H54 (cell line): ENCODE measurements at regions not wholly inside any gene's neighbourhood (a gene's known extent, or its start where the extent isn't known, plus 50 kb on each side); places are given as distances from the start of the nearest gene placed in this dataset.
"Not testable (repeated sequence)": the region's sequence is repeated elsewhere in the genome, so short reads cannot be mapped to it uniquely, and the experiment has no call there.

Source experiments
- DNase-seq: peaks from one replicate; pipeline ENCODE4 v3.0.0; 2011; ENCODE audit warnings: low spot score, mixed read lengths; ENCODE audit not compliant: insufficient read length
- FAIRE-seq: peaks from 3 replicates; lab custom pipeline; 2011; peaks lifted over from hg19 to GRCh38; lab: Jason Lieb, UNC
- POLR2A ChIP-seq: IDR thresholded peaks from 2 replicates; pipeline ENCODE4 v1.6.1; 2011; ENCODE audit warnings: low read depth, mild to moderate bottlenecking, low read length

DNA sequence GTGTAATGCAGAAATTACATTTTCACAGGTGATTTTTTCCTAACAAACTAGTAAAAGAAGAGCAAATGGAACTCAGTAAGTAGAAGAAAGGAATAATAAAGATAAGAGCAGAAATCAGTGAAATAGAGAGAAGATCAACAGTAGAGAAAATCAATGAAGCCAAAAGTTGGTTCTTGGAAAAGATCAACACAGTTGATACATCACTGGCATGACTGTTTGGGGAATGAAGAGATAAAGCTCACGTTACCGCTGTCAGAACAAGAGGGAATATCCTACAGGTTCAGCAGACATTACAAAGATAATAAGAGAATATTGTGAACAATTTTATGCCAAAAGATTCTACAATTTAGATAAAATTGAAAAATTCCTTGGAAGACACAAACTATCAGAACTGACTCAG is 146.4 kb downstream of the ACTR3B start:
- TF ChIP-seq POLR2A, result no peak
- DNase-seq, result no peak
- no peak for FAIRE-seq

DNA sequence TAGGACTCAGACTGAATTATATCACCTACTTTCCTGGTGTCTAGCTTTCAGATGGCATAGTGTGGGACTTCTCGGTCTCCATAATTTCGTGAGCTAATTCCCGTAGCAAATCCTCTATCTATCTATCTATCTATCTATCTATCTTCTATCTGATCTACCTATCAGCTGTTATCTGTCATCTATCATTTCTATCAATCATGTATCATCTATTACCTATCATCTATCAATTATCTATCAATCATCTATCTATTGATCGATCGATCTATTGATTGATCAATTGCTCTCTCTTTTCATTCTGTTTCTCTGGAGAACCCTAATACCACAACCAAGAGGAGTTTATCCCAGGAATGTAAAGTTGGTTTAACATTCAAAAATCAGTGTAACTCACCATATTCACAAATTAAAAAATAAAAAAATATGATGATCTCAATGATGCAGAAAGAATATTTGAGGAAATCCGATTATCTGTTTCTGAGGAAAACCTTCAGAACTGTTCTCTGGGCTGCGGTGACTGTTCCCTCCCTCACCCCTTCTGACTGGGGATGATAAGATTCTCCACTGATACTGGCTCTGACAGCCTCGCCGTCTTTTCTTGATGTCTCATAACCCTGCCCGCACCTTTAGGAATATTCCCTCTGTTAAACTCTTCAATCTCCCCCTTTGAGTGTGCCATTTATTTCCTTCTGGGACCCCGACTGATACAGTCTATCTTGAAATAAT is 147.7 kb downstream of the ACTR3B start:
- no peak for DNase-seq

DNA sequence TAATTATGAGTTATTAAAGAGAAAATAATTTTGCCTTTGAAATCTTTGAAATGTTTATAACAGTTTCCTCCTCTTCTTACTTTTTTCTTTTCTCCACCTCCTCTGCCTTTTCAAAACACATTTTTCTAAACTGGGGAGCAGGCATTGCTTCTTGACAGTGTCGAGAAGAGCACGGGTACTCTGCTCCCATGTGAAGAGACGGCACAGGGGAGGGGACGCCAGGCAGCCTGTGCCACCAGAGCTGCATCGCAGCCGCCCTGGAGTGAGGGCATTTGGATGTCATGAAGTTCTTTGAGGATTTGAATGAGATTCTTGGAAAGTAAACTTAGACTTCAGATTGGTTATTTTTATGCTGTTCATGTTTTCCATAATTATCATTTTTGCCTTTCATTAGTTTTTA is 149.7 kb downstream of the ACTR3B start:
- FAIRE-seq, result no peak
- no peak for TF ChIP-seq POLR2A
- DNase-seq, result no peak

More for the DNA sequence above, 147.7 kb downstream of the ACTR3B start:
- TF ChIP-seq POLR2A, result no peak
- FAIRE-seq, result no peak

DNA sequence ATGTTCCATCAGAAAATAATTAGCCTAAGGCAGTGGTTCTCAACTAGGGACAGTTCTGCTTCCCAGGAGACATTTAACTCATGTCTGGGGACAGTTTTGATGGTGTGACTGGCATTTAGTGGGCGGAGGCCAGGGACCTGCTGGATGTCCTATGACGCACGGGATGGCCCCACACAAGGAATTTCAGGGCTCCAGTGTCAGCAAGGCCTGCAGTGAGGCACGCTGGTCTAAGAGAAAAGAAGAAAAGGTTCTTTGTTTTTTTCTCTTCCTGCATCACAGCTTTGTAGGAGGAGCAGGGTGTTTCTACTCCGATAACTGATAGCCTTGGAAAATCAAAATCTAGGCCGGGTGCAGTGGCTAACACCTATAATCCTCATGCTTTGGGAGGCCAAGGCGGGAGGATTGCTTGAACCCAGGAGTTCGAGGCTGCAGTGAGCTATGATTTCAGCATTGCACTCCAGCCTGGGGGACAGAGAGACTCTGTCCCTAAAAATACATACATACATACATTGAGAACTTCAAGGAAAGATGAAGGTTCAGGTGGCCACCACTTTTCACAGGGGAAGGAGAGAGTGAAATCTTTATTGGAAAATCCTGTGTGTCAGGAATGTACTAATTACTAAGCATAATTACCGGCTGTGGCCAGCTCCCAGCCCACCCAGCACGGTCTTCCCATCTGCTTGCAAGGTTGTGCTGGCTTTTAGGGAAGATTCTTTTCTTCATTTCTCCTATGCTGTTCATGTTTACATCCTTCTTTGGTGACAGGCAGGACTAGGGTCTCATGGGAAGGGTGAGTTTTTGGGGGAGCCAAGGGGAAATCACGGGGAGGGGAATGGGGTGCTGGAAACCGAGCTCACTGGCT is 150.4 kb downstream of the ACTR3B start:
- DNase-seq (no peak), FAIRE-seq (no peak)
- no peak for TF ChIP-seq POLR2A

DNA sequence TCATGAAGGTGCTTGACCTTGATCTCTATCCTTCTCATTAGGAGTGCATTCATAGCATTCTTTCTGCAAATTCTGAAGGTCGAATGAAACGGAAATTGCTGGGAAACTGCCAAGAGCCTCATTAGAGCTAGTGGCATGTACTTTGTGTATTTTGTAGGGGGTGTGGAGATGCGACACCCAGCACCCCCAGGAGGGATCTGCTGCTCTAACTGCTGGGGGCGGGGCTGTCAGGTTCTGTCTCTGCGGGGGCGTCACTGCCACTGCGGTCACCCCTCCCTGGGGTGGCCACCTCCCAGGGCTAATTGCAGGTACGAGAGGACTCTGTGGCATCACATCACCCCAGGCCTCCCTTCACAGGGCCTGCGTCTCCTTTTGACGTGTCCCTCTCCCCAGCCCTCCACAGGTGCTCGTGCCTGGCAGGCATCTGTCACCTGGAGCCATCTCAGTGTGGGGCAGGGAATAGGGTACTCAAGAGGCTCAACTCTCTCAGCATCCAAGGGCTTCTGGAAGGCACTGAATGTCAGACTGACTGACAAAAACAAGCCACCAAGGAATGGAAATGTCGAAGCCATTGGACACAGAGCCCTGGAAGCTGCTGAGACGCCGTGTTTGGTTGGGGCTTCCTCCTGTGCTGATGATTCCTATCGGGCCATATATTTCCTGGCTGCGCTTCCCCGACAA is 151.1 kb downstream of the ACTR3B start:
- no peak for TF ChIP-seq POLR2A
- DNase-seq (no peak), FAIRE-seq (no peak)

DNA sequence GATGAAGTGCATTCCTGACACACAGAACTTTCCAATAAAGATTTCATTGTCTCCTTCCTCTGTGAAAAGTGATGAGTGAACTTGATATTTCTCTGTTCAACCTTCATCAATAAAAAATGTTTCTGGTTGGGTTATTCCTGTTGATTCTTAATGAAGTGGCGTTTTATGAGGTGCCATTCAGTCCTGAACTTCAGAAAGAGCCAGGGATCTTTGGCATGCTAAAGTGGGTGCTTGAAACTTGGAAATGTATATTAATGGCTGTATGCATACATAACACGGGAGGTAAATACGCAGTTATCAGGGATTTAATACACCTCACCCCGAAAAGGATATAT is 151.6 kb downstream of the ACTR3B start:
- no peak for TF ChIP-seq POLR2A
- DNase-seq (no peak), FAIRE-seq (no peak)

DNA sequence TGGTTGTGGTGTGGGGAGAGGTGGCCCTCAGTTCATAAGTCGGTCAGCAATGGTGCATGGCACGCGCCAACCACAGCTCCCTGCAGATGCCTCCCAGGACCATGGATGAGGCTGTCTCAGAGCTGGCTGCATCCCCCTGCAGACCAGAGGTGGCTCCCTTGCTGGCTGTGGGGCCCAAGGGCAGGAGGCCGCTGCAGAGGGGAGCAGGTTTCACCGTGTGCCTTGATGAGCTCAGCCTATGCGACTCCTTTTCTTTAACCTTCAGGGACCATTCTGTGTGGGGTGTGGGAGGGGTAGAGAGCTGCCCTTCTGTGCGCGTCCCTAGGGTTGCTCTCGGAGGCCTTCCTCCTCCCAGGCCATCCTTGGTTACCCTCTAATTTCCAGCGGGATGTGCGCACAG is 152.4 kb downstream of the ACTR3B start:
- FAIRE-seq (no peak), DNase-seq (no peak)
- TF ChIP-seq POLR2A, result no peak

DNA sequence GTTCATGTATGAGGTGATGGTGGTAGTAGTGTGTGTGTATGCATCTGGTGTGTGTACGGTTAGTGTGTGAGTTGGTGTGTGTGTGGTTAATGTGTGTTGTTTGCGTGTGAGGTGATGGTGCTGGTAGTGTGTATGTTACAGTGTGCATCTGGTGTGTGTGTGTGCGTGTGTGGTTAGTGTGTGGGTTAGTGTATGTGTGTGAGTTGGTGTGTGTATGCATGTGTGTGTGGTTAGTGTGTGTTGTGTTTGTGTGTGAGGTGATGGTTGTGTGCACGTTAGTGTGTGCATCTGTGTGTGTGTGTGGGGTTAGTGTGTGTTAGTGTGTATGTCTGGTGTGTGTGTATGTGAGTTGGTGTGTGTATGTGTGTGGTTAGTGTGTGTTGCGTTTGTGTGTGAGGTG is 153.0 kb downstream of the ACTR3B start:
- no peak for TF ChIP-seq POLR2A
- FAIRE-seq, result no peak
- no peak for DNase-seq

DNA sequence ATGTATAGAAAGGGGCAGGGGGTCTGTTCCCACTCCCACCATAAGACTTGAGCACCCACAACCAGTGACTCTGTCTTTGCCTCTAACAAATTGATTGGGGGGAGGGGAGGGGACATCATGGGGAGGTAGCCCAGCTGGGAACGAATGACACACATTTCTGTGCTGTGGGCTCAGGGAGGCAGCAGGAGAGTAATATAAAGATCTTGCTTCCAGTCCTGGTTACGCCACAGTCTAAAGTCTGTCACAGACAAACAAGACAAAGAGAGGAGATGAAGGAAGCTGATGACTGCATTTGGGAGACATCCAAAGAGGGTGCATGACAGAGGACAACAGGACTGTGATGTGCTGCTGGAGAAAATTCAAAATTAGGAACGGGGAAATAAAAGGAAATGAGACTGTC is 153.9 kb downstream of the ACTR3B start:
- FAIRE-seq, result no peak
- no peak for TF ChIP-seq POLR2A

DNA sequence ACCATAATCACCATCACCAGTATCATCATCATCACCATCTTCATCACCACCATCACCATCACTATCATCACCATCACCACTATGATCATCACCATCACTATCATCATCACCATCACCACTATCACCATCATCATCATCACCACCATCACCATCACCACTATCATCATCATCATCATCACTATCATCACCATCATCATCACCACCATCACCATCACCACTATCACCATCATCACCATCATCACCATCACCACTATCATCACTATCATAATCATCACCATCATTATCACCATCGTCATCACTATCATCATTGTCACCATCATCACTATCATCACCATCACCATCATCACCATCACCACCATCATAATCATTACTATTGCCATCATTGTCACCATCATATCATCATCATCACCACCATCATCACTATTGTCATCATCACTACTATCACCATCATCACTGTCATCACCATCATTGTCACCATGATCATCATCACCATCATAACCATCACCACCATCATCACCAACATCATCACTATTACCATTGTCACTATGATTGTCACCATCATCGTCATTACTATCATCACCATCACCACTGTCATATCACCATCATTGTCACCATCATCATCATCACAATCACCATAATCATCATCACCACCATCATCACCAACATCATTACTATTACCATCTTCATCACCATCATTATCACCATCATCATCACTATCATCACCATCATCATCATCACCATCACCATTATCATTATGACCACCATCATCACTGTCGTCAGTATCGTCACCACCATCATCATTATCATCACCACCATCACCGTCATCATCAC is 154.7 kb downstream of the ACTR3B start:
- no peak for FAIRE-seq
- DNase-seq, result no peak
- no peak for TF ChIP-seq POLR2A

More for the DNA sequence above, 153.9 kb downstream of the ACTR3B start:
- no peak for DNase-seq

DNA sequence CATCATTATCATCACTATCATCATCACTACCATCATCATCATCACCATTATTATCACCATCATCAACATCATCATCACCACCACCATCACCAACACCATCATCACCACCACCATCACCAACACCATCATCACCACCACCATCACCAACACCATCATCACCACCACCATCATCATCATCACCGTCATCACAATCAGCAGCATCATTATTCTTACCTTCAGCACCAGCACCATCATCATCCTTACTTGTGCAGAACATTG is 155.2 kb downstream of the ACTR3B start:
- DNase-seq, FAIRE-seq: not testable (repeated sequence)

DNA sequence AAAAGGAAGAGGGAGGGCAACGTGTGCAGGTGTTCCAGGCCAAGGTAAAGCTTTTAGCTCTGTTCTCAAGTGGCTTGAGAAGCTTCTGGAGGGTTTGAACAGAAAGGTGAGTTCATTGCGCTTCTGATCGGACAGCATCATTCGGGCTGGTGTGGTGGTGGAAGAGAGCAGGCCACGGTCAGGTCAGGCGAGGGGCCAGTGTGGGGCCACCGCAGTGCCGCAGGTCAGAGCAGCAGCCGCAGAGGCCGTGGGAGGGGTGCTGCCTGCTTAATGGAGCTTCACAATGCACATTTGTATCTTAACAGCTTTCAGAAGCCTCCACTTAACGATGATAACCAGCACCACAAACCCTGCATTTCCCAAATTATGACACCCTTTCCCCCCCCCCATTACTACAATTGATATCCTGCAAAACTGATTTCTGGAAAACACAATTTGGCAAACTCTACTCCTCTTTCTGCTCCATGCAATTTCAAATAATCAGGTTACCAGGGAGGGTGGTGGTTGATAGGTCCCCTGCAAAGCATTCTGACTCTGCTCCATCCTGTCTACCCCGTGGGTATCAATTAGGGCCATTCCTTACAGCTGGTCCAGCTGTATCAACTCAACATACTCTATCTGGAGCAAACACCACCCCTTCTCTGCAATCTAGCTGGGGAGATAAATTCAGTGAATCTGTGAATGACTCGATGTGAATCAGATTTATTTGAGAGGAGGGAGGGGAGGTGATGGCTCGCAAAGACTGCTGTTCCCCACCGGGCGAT is 162.9 kb downstream of the ACTR3B start:
- FAIRE-seq (no peak), DNase-seq (no peak)
- TF ChIP-seq POLR2A, result no peak

DNA sequence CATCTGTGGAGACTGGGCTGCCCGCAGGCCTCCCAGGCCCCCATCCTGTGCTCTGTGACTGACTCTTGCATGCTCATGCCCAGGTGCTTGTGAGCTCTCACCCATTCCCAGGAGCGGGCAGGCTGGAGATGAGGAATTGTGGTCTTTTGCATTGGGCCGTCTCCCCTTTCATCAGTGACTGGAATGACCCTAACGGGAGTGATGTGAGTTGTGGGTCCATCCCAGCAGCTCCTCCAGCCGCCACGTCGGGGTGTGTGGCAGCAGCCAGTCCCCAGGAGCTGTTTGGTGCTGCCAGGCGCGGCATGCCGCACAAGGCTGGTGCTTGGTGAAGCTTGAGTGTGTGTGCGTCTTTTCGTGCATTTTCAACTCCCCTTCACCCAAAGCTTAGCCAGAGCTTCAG is 164.2 kb downstream of the ACTR3B start:
- no peak for FAIRE-seq
- DNase-seq, result no peak
- no peak for TF ChIP-seq POLR2A

DNA sequence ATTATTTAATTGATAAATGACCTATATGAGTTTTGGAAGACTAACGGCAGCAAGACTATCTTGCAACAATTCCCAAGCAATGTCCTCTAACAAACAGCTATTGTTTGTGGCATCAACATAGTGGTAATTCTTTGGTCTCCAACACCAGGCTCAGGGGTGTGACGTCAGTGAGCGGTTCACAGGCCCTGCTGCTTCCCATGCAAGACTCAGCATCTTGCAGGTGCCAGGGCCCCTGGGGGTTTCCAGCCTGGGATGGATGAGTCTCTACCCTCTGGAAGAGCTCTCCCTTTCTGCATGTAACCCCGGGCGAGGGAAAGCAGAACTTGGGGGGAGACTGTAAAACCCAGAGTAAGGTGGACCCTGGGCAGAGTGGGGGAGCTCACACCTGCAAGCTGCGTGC is 164.7 kb downstream of the ACTR3B start:
- no peak for TF ChIP-seq POLR2A

More for the DNA sequence above, 164.7 kb downstream of the ACTR3B start:
- DNase-seq, result no peak
- FAIRE-seq, result no peak
